Heart left ventricle (tissue), 16 donors: ENCODE measurements at regions not wholly inside any gene's neighbourhood (a gene's known extent, or its start where the extent isn't known, plus 50 kb on each side); places are given as distances from the start of the nearest gene placed in this dataset.

Experiments
- ATAC-seq, 4 donors: fragments of 200-7000 bp; cut with Tn5 transposase; one replicate each; pipeline ENCODE4 v1.9.1; 2020 to 2022; ENCODE audit warnings: moderate library complexity in 4 of 4, mild to moderate bottlenecking in 3 of 4, moderate number of reproducible peaks in 1 of 4
- DNase-seq, 5 donors: peaks; one replicate each; pipeline ENCODE4 v3.0.0-alpha.2; 2020
- H3K27ac ChIP-seq, 12 donors: fragments of 200-600 bp; sonication (generic) in 4 of 12; one replicate each; pipeline versions ENCODE4 v1.5.0 to v1.8.0; 2016 to 2022; ENCODE audit warnings: mild to moderate bottlenecking in 2 of 12
- H3K27me3 ChIP-seq, 9 donors: fragments of 200-600 bp; sonication (generic) in 2 of 9; one replicate each; pipeline versions ENCODE4 v1.5.1 to v1.8.0; 2016 to 2022; ENCODE audit warnings: mild to moderate bottlenecking in 3 of 9
- H3K36me3 ChIP-seq, 9 donors: fragments of 200-600 bp; sonication (generic) in 2 of 9; one replicate each; pipeline versions ENCODE4 v1.5.0 to v1.8.0; 2018 to 2022; ENCODE audit warnings: mild to moderate bottlenecking in 2 of 9
- H3K4me1 ChIP-seq, 12 donors: fragments of 200-600 bp; sonication (generic) in 4 of 12; one replicate each; pipeline versions ENCODE4 v1.5.0 to v1.8.0; 2016 to 2022; ENCODE audit warnings: mild to moderate bottlenecking in 3 of 12
- H3K4me3 ChIP-seq, 12 donors: fragments of 200-600 bp; sonication (generic) in 4 of 12; one replicate each; pipeline versions ENCODE4 v1.5.0 to v1.8.0; 2017 to 2022; ENCODE audit warnings: mild to moderate bottlenecking in 9 of 12, moderate library complexity in 4 of 12
- H3K9me3 ChIP-seq, 12 donors: fragments of 200-600 bp; sonication (generic) in 4 of 12; one replicate each; pipeline versions ENCODE4 v1.5.0 to v1.8.0; 2016 to 2022; ENCODE audit warnings: mild to moderate bottlenecking in 1 of 12
- POLR2A ChIP-seq, 2 donors: fragments of 450-650 bp; IDR thresholded peaks; one replicate each; pipeline ENCODE4 v1.6.1; 2017; ENCODE audit warnings: antibody characterized with exemption in 2 of 2, mild to moderate bottlenecking in 2 of 2, moderate library complexity in 2 of 2
- WGBS, 4 donors: extraction: QIAGEN DNeasy Blood & Tissue Kit in 2 of 4; methylation state at CpG; one replicate each; pipeline versions ENCODE4 v1.1.5 to v1.1.7; 2013 to 2018; 5-methylcytosine and 5-hydroxymethylcytosine counted together
- intact Hi-C, 10 donors: fragments of 100-400 bp; cut with DNase I; formaldehyde crosslinking; loops; one replicate each; pipeline versions ENCODE4 v1.11.1 to v1.14.2; 2022
- TF ChIP-seq, protein P1 (sequence below), 12 donors: fragments of 200-600 bp; sonication (generic) in 4 of 12; IDR thresholded peaks; one replicate each; pipeline versions ENCODE4 v1.5.0 to v1.8.0; 2018 to 2022; ENCODE audit warnings: antibody characterized with exemption in 12 of 12, mild to moderate bottlenecking in 5 of 12
- donor health status: ischemic (EF 13 %, LVEDD 7.1; RV severe dilation, severe dysfunction).
- donor health status: healthy with polysubstance abuse.
- donor health status: DM: no; HTN: yes; CAD: no.
- donor health status: DM: no; HTN: no; CAD: no.
- donor health status: ischemic (EF 25% LVEDD 6.9; RV normal size, moderate dysfunction).
- donor health status: ischemic (EF 25% LVEDD 5.7; RV mildly dilated, moderate dysfunction).
- donor health status: healthy.
- donor health status: DM: yes; HTN: yes; CAD: no.
- donor health status: ischemic (EF 35%, LVEDD 5.7; RV mildly dilated, moderate dysfunction).
- donor health status: nonischemic (EF 11% LVEDD 7.7; RV severe dilation, severe dysfunction).
- donor health status: DM: yes; HTN: yes; CAD: no.
- donor health status: PGD.
- donor health status: ischemic (EF 29% LVEDD 5.4; RV normal size, mild dysfunction).
- donor health status: nonischemic (EF 23%, LVEDD 6.1; RV moderate dilation, normal function).

DNA sequence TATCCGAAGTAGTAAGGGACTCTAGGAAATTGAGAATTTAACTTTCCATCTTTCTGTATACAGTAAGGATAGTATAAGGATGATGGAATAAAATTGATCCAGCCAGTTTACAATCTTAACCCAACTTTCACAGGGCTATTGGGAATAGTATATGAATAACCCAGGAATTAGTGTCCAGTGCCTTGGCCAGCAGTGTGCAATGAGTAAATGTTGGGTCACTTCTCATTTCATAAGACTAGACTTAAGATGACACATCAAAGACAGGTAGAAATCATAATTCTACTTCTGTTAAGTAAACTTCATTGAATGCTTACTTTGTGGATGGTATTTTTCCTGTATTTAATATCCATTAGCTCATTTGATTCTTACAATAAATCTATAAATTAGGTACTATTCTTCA, 949.6 kb upstream of the GOT2 start:
- H3K27me3 ChIP-seq = no peaks in the 10 kb centered on the region
- no peak overlapping the region for H3K4me3 ChIP-seq
- H3K4me1 ChIP-seq = no peaks in the 10 kb centered on the region
- intact Hi-C loops = no loop called here
- TF ChIP-seq, protein P1, sequence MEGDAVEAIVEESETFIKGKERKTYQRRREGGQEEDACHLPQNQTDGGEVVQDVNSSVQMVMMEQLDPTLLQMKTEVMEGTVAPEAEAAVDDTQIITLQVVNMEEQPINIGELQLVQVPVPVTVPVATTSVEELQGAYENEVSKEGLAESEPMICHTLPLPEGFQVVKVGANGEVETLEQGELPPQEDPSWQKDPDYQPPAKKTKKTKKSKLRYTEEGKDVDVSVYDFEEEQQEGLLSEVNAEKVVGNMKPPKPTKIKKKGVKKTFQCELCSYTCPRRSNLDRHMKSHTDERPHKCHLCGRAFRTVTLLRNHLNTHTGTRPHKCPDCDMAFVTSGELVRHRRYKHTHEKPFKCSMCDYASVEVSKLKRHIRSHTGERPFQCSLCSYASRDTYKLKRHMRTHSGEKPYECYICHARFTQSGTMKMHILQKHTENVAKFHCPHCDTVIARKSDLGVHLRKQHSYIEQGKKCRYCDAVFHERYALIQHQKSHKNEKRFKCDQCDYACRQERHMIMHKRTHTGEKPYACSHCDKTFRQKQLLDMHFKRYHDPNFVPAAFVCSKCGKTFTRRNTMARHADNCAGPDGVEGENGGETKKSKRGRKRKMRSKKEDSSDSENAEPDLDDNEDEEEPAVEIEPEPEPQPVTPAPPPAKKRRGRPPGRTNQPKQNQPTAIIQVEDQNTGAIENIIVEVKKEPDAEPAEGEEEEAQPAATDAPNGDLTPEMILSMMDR (IDR thresholded peaks at IDR 0.05) = no peak
- TF ChIP-seq POLR2A (IDR thresholded peaks at IDR 0.05) = no peak
- ATAC-seq = no peak
- DNase-seq = no peak
- WGBS, 4 donors = 80 to 82% (median 80%) methylated on average over 1 of the region's 1 CpG
- H3K36me3 ChIP-seq = no peaks in the 10 kb centered on the region
- peaks cover 0 to 22% (median 0%) of the 10 kb centered on the region in 12 donors for H3K9me3 ChIP-seq
- H3K27ac ChIP-seq = no peak overlapping the region

DNA sequence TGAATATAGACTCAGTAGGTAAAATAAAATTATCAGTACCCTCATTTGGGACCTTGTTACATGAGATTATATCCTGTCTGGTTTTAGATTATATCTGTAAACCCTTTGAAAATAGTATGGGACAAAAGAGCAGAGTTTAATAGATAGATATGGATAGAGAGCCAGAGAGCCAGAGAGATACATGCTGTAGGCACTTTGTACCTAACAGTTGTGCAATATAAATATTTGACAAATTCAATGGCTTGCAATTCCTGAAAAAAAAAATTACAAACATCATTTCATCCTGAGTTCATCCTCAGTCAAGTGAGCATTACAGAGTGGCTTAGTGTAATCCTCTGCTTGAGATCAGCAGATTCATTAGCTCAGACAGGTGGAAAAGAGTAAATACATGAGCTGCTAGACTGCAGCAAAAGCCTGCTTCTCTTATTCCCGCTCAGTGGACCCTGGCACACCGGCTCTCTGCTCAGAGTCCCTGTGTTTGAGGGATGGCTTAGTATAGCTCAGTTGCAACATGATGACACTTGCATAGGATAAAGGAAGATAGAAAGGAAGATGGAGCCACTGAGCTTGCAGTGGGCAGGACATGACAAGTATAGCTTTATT, 931.6 kb upstream of the GOT2 start:
- Histone ChIP-seq H3K27me3 (no peaks in the 10 kb centered on the region), H3K27ac (no peak overlapping the region), H3K4me3 (no peak overlapping the region), H3K4me1 (no peaks in the 10 kb centered on the region), H3K9me3 (peaks cover 0 to 15% (median 5%) of the 10 kb centered on the region in 12 donors), H3K36me3 (no peaks in the 10 kb centered on the region)
- ATAC-seq (no peak), DNase-seq (no peak)
- 88 to 100% (median 91%) methylated on average over 2 of the region's 2 CpGs for WGBS, 4 donors
- TF ChIP-seq, protein P1 (IDR thresholded peaks at IDR 0.05) = no peak
- no peak for TF ChIP-seq POLR2A (IDR thresholded peaks at IDR 0.05)
- intact Hi-C loops = no loop called here

DNA sequence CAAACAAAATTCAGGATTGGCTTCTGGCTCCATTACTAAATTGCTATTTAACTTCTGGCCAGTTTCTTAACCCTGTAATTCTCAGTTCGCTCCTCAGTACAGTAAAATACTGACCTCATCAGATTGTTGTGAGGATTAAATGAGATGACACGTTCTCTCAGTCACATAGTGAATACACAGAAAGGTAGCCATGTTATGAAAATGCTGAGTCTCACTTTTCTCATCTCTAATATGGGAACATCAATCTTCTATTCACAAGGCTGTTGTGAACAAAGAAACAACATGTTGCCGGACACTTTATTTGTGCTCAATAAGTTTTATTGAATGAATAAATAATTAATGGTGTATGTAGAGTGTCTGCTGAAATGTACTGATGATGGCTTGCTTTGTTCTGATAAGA, 924.5 kb upstream of the GOT2 start:
- intact Hi-C loops = no loop called here
- ATAC-seq (no peak), DNase-seq (no peak)
- no peak for TF ChIP-seq POLR2A (IDR thresholded peaks at IDR 0.05)
- TF ChIP-seq, protein P1 (IDR thresholded peaks at IDR 0.05) = no peak
- Histone ChIP-seq H3K27ac (no peak overlapping the region), H3K4me3 (no peak overlapping the region), H3K9me3 (peaks cover 0 to 5% (median 0%) of the 10 kb centered on the region in 12 donors), H3K27me3 (no peaks in the 10 kb centered on the region), H3K36me3 (no peaks in the 10 kb centered on the region), H3K4me1 (no peaks in the 10 kb centered on the region)
- WGBS, 4 donors = 66 to 81% (median 77%) methylated on average over 3 of the region's 3 CpGs

DNA sequence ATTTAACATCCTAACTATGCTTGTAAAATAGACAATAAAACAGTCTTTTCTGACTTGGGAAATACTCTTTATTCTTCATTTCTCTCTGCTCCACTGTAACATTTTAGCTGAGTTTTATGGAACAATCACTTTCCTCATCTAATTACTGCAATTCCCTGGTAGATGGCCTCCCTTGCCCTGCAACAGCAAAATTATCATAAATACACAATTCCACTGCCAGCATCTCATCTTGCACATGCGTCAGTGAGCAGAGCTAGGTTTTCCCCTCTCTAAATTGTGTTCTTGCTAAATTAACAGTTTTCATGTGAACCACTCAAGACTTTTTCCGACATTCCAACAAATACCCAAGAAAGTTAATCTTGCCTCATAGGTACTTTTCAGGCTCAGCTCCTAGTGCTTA, 920.9 kb upstream of the GOT2 start:
- TF ChIP-seq, protein P1 (IDR thresholded peaks at IDR 0.05) = no peak
- TF ChIP-seq POLR2A (IDR thresholded peaks at IDR 0.05) = no peak
- Histone ChIP-seq H3K4me1 (no peaks in the 10 kb centered on the region), H3K4me3 (no peak overlapping the region), H3K9me3 (peaks cover 0 to 13% (median 0%) of the 10 kb centered on the region in 12 donors), H3K27ac (no peak overlapping the region), H3K36me3 (no peaks in the 10 kb centered on the region), H3K27me3 (no peaks in the 10 kb centered on the region)
- ATAC-seq (no peak), DNase-seq (no peak)
- 84 to 89% (median 87%) methylated on average over 2 of the region's 2 CpGs for WGBS, 4 donors
- intact Hi-C loops = no loop called here
